HepG2 (cell line): ENCODE measurements at regions not wholly inside any gene's neighbourhood (a gene's known extent, or its start where the extent isn't known, plus 50 kb on each side); places are given as distances from the start of the nearest gene placed in this dataset.

Source experiments
- ATAC-seq: fragments of 200-7000 bp; cut with Tn5 transposase; 3 replicates; pipeline ENCODE4 v1.9.1; 2020; ENCODE audit warnings: mild to moderate bottlenecking, moderate library complexity
- BruUV-seq: library from RNA; stranded (reverse); fragments of 400-500 nt; replicated peaks from 2 replicates; lab custom pipeline; 2021; lab: Mats Ljungman, UMichigan
- CTCF ChIA-PET: fragments of 300-600 bp; formaldehyde crosslinking; extraction: SDS; loops from one replicate; lab custom pipeline; 2021; ENCODE audit warnings: low total read pairs, inconsistent platforms, low intra/inter-chr PET ratio; lab: Yijun Ruan, JAX
- POLR2A ChIA-PET: fragments of 350-600 bp; sonication (Branson Sonifier 250); formaldehyde crosslinking; loops from one replicate; lab custom pipeline; 2020; ENCODE audit warnings: antibody characterized with exemption, inconsistent platforms; lab: Yijun Ruan, JAX
- DNase-seq: peaks from one replicate; pipeline ENCODE4 v3.0.0-alpha.2; 2015; ENCODE audit warnings: low spot score
- FAIRE-seq: peaks from 3 replicates; lab custom pipeline; 2011; peaks lifted over from hg19 to GRCh38; lab: Jason Lieb, UNC
- H2AFZ ChIP-seq: one replicate; pipeline ENCODE4 v1.6.1; 2011; ENCODE audit warnings: low read length, inconsistent platforms
- H3K27ac ChIP-seq: fragments of 300-600 bp; 3 replicates; pipeline ENCODE4 v1.8.0; 2011; ENCODE audit warnings: mixed run types, mild to moderate bottlenecking, mixed read lengths, low read length, inconsistent platforms; ENCODE audit not compliant: insufficient read depth; ENCODE audit errors: extremely low read length
- H3K27me3 ChIP-seq, 2 experiments: fragments of 200-600 bp in 1 of 2; 2 replicates in 1 of 2; 3 replicates in 1 of 2; pipeline versions ENCODE4 v1.6.0 to v1.8.0; 2011; ENCODE audit warnings: low read length in 2 of 2, mild to moderate bottlenecking in 2 of 2, moderate library complexity in 2 of 2, inconsistent platforms in 1 of 2; ENCODE audit not compliant: insufficient read depth in 2 of 2, control insufficient read depth in 1 of 2
- H3K36me3 ChIP-seq, 2 experiments: fragments of 200-600 bp in 1 of 2; replicated peaks in 1 of 2; 2 replicates in 1 of 2; 3 replicates in 1 of 2; pipeline versions ENCODE4 v1.5.1 to v1.8.0; 2011; ENCODE audit warnings: low read length in 2 of 2, inconsistent platforms in 1 of 2; ENCODE audit not compliant: insufficient read depth in 2 of 2, control insufficient read depth in 1 of 2
- H3K4me1 ChIP-seq: 2 replicates; pipeline ENCODE4 v1.5.1; 2012; ENCODE audit warnings: low read length, inconsistent platforms; ENCODE audit not compliant: insufficient read depth
- H3K4me2 ChIP-seq: 2 replicates; pipeline ENCODE4 v1.6.0; 2011; ENCODE audit warnings: low read depth, low read length, inconsistent platforms
- H3K4me3 ChIP-seq, 3 experiments: fragments of 200-600 bp in 1 of 3; sonication (generic), shearing (Covaris generic) in 1 of 3; replicated peaks in 1 of 3; 2 replicates each; pipeline ENCODE4 v1.5.1; 2011 to 2016; ENCODE audit warnings: low read length in 3 of 3, inconsistent platforms in 2 of 3, low read depth in 2 of 3, mild to moderate bottlenecking in 2 of 3, control low read depth in 1 of 3, mixed read lengths in 1 of 3; ENCODE audit not compliant: insufficient read depth in 1 of 3
- H3K79me2 ChIP-seq: one replicate; pipeline ENCODE4 v1.6.1; 2011; ENCODE audit warnings: low read length, inconsistent platforms; ENCODE audit not compliant: insufficient read depth
- H3K9ac ChIP-seq: 2 replicates; pipeline ENCODE4 v1.6.0; 2011; ENCODE audit warnings: mild to moderate bottlenecking, low read depth, low read length, inconsistent platforms; ENCODE audit not compliant: insufficient read depth
- H3K9me3 ChIP-seq: 2 replicates; pipeline ENCODE4 v1.5.1; 2012; ENCODE audit warnings: mild to moderate bottlenecking, low read length
- H4K20me1 ChIP-seq: 2 replicates; pipeline ENCODE4 v1.6.0; 2011; ENCODE audit warnings: inconsistent platforms, mild to moderate bottlenecking, low read length, moderate library complexity; ENCODE audit not compliant: insufficient read depth
- ATF7 ChIP-seq, 2 experiments: fragments of 450-650 bp in 1 of 2; sonication (generic) in 1 of 2; formaldehyde crosslinking in 1 of 2; IDR thresholded peaks; 2 replicates each; pipeline versions ENCODE4 v1.4.0 to v1.6.1; 2016 to 2020; ENCODE audit warnings: antibody characterized with exemption in 1 of 2, mild to moderate bottlenecking in 1 of 2, missing genetic modification reagents in 1 of 2
- CBX2 ChIP-seq, 2 experiments: fragments of 200-600 bp in 1 of 2; sonication (generic); formaldehyde crosslinking in 1 of 2; IDR thresholded peaks; 2 replicates each; pipeline versions ENCODE4 v1.7.0 to v1.8.1; 2018 to 2022; ENCODE audit warnings: low read depth in 2 of 2, low read length in 1 of 2, mild to moderate bottlenecking in 1 of 2, missing genetic modification reagents in 1 of 2
- DR1 ChIP-seq: sonication (generic); formaldehyde crosslinking; IDR thresholded peaks from 2 replicates; pipeline ENCODE4 v1.8.0; 2021; ENCODE audit warnings: mild to moderate bottlenecking, missing genetic modification reagents, inconsistent platforms
- ETS1 ChIP-seq: sonication (generic); formaldehyde crosslinking; IDR thresholded peaks from 2 replicates; pipeline ENCODE4 v1.4.0; 2020; ENCODE audit warnings: missing genetic modification reagents
- FLYWCH1 ChIP-seq: sonication (generic); formaldehyde crosslinking; IDR thresholded peaks from 2 replicates; pipeline ENCODE4 v1.8.1; 2023; ENCODE audit warnings: mild to moderate bottlenecking, missing genetic modification reagents
- FOSL2 ChIP-seq: sonication (generic); formaldehyde crosslinking; IDR thresholded peaks from 2 replicates; pipeline ENCODE4 v1.4.0; 2020; ENCODE audit warnings: missing genetic modification reagents
- GATAD1 ChIP-seq: IDR thresholded peaks from 2 replicates; pipeline ENCODE4 v1.6.1; 2016; ENCODE audit warnings: missing genetic modification reagents, missing compliant biosample characterization
- GMEB2 ChIP-seq: IDR thresholded peaks from 2 replicates; pipeline ENCODE4 v1.6.1; 2016; ENCODE audit warnings: missing biosample characterization, missing genetic modification reagents, low read depth
- IKZF1 ChIP-seq: fragments of 450-650 bp; IDR thresholded peaks from 2 replicates; pipeline ENCODE4 v1.7.1; 2016
- TARDBP ChIP-seq: sonication (generic); formaldehyde crosslinking; IDR thresholded peaks from 2 replicates; pipeline ENCODE4 v1.8.0; 2022; ENCODE audit warnings: mild to moderate bottlenecking, missing genetic modification reagents
- TBL1XR1 ChIP-seq: fragments of 150-350 bp; IDR thresholded peaks from 2 replicates; pipeline ENCODE4 v1.6.1; 2014; ENCODE audit warnings: borderline replicate concordance, low read length; ENCODE audit not compliant: partially characterized antibody
- ZNF124 ChIP-seq: sonication (generic); formaldehyde crosslinking; IDR thresholded peaks from 2 replicates; pipeline ENCODE4 v1.4.0; 2020; ENCODE audit warnings: missing genetic modification reagents
- ZNF30 ChIP-seq: sonication (generic); formaldehyde crosslinking; IDR thresholded peaks from 2 replicates; pipeline ENCODE4 v1.5.0; 2020; ENCODE audit warnings: mild to moderate bottlenecking, missing genetic modification reagents
- ZNF329 ChIP-seq: sonication (generic); formaldehyde crosslinking; IDR thresholded peaks from 2 replicates; pipeline ENCODE4 v1.9.0; 2021; ENCODE audit warnings: low read depth, mild to moderate bottlenecking, missing genetic modification reagents
- ZNF335 ChIP-seq: sonication (generic); formaldehyde crosslinking; IDR thresholded peaks from 2 replicates; pipeline ENCODE4 v1.4.0; 2020; ENCODE audit warnings: missing genetic modification reagents
- ZSCAN5A ChIP-seq: sonication (generic); formaldehyde crosslinking; IDR thresholded peaks from 2 replicates; pipeline ENCODE4 v1.8.0; 2022; ENCODE audit warnings: mild to moderate bottlenecking, missing genetic modification reagents, borderline replicate concordance
- WGBS: methylation state at CpG from one replicate; pipeline ENCODE4 v1.1.6; 2017; ENCODE audit warnings: low lambda C conversion rate; 5-methylcytosine and 5-hydroxymethylcytosine counted together
- in situ Hi-C: cut with HindIII; loops from 2 replicates; pipeline ENCODE4 v1.10.0; 2017; ENCODE audit warnings: low pct_unique_long_range_greater_than_20kb; ENCODE audit not compliant: extremely low pct_ligation_motif_present
- intact Hi-C: fragments of 100-400 bp; cut with micrococcal nuclease; formaldehyde crosslinking; loops from one replicate; pipeline ENCODE4 v1.10.0; 2022; ENCODE audit not compliant: unreplicated experiment

GRCh38 chr6:93182938-93183479, 236.3 kb downstream of the EPHA7 start:
- in situ Hi-C loops (no loop called here), intact Hi-C loops (no loop called here)
- POLR2A ChIA-PET, result no interaction called here
- Histone ChIP-seq H3K27ac (no peak overlapping the region), H3K36me3 (no peaks in the 10 kb centered on the region), H3K9me3 (no peaks in the 10 kb centered on the region), H4K20me1 (no peaks in the 10 kb centered on the region), H3K4me2 (no peak overlapping the region), H3K27me3 (no peaks in the 10 kb centered on the region), H3K4me1 (no peaks in the 10 kb centered on the region), H3K4me3 (no peak overlapping the region), H3K9ac (no peak overlapping the region), H3K79me2 (no peaks in the 10 kb centered on the region), H2AFZ (no peak overlapping the region)
- CTCF ChIA-PET, result no interaction called here
- DNase-seq, result no peak
- no peak for FAIRE-seq
- no TSS peak for BruUV-seq
- 16% methylated on average over 2 of the region's 2 CpGs for WGBS
- ATAC-seq, result no peak
- no peak for TF ChIP-seq GATAD1 (CRISPR knock-in tag)
- TF ChIP-seq ATF7 (IDR thresholded peaks at IDR 0.05), result peak; percentile 35; the same call in 1 of the 2 replicates
- TF ChIP-seq ATF7 (CRISPR knock-in tag; IDR thresholded peaks at IDR 0.05), result no peak

- Histone ChIP-seq H3K79me2 (no peaks in the 10 kb centered on the region), H2AFZ (no peak overlapping the region), H3K27ac (no peak overlapping the region), H3K4me1 (no peaks in the 10 kb centered on the region), H4K20me1 (no peaks in the 10 kb centered on the region), H3K4me2 (no peak overlapping the region), H3K9ac (no peak overlapping the region), H3K36me3 (no peaks in the 10 kb centered on the region), H3K9me3 (no peaks in the 10 kb centered on the region), H3K4me3 (no peak overlapping the region), H3K27me3 (no peaks in the 10 kb centered on the region)
- ChIA-PET CTCF (no interaction called here), POLR2A (no interaction called here)
- 0% methylated on average over 2 of the region's 2 CpGs for WGBS
- DNase-seq (no peak), ATAC-seq (no peak), FAIRE-seq (no peak)
- in situ Hi-C loops (no loop called here), intact Hi-C loops (no loop called here)
- no TSS peak for BruUV-seq
- TF ChIP-seq ZNF124 (CRISPR knock-in tag), result no peak
- no peak for TF ChIP-seq TARDBP (CRISPR knock-in tag)
- TF ChIP-seq FLYWCH1 (CRISPR knock-in tag), result no peak
- no peak for TF ChIP-seq IKZF1
- no peak for TF ChIP-seq ETS1
- no peak for TF ChIP-seq TBL1XR1
- TF ChIP-seq FOSL2 (CRISPR knock-in tag), result no peak
- no peak for TF ChIP-seq CBX2 (IDR thresholded peaks at IDR 0.05; ENCODE audit: low read depth, low read length)
- TF ChIP-seq CBX2 (CRISPR knock-in tag; IDR thresholded peaks at IDR 0.05; ENCODE audit: low read depth), result no peak
- TF ChIP-seq ZNF335 (CRISPR knock-in tag), result no peak
- TF ChIP-seq GMEB2 (CRISPR knock-in tag), result no peak
- TF ChIP-seq DR1 (CRISPR knock-in tag), result no peak
- TF ChIP-seq ZNF30 (CRISPR knock-in tag), result no peak
- no peak for TF ChIP-seq ZNF329 (CRISPR knock-in tag)
- no peak for TF ChIP-seq ZSCAN5A (CRISPR knock-in tag)
These were observed 241.4 kb downstream of the EPHA7 start for GRCh38 chr6:93177918-93178317.
